ENCODE measurements at regions not wholly inside any gene's neighbourhood (a gene's known extent, or its start where the extent isn't known, plus 50 kb on each side); places are given as distances from the start of the nearest gene placed in this dataset.

DNA sequence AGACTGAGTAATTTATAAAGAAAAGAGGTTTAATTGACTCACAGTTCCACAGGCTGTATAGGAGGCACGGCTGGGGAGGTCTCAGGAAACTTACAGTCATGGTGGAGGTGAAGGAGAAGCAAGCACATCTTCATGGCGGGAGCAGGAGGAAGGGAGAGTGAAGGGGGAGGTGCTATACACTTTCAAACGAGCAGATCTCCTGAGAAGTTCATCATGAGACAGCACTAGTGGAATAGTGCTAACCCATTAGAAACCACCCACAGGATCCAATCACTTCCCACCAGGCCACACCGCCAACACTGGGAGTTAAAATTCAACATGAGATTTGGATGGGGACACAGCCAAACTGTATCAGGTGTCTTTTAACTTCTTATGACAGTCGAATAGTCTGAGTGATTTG lies 1459.3 kb upstream of the ACO1 start:
- no peak for TF ChIP-seq CTCF (IDR thresholded peaks at IDR 0.05)
- no peak for TF ChIP-seq POLR2A (IDR thresholded peaks at IDR 0.05)

Data from lower leg skin (tissue), 3 donors.